Activated CD8-positive, alpha-beta memory T cell treated with anti-CD3 and anti-CD28 coated beads, Interleukin-2, amount 50 U/mL, for 48 hours (primary cell): ENCODE measurements at regions not wholly inside any gene's neighbourhood (a gene's known extent, or its start where the extent isn't known, plus 50 kb on each side); places are given as distances from the start of the nearest gene placed in this dataset.
"Not testable (repeated sequence)": the region's sequence is repeated elsewhere in the genome, so short reads cannot be mapped to it uniquely, and the experiment has no call there.

Experiments used
- DNase-seq: peaks from one replicate; pipeline ENCODE4 v3.0.0-alpha.2; 2020

- no peak for DNase-seq
Measured at GRCh38 chr1:217135987-217136894, 413.0 kb upstream of the ESRRG start.

- DNase-seq: peak; percentile 59
Measured at GRCh38 chr1:217135569-217135915, 412.3 kb upstream of the ESRRG start.

GRCh38 chr1:217134857-217135568 lies 411.8 kb upstream of the ESRRG start:
- DNase-seq: no peak

- DNase-seq: no peak
Measured at GRCh38 chr1:217133958-217134856, 411.0 kb upstream of the ESRRG start.

- DNase-seq: no peak
Measured at GRCh38 chr1:217133092-217133491, 409.9 kb upstream of the ESRRG start.

GRCh38 chr1:217123340-217123739 lies 400.1 kb upstream of the ESRRG start:
- not testable (repeated sequence) for DNase-seq

GRCh38 chr1:217117973-217118465 lies 394.8 kb upstream of the ESRRG start:
- no peak for DNase-seq

- DNase-seq: no peak
Measured at GRCh38 chr1:217115404-217116380, 392.5 kb upstream of the ESRRG start.

GRCh38 chr1:217109928-217110327 lies 386.7 kb upstream of the ESRRG start:
- DNase-seq: no peak

GRCh38 chr1:217106231-217106901 lies 383.1 kb upstream of the ESRRG start:
- no peak for DNase-seq

GRCh38 chr1:217105437-217105836 lies 382.2 kb upstream of the ESRRG start:
- no peak for DNase-seq

- DNase-seq: no peak
Measured at GRCh38 chr1:217097819-217098218, 374.6 kb upstream of the ESRRG start.

GRCh38 chr1:217096200-217096599 lies 373.0 kb upstream of the ESRRG start:
- no peak for DNase-seq

GRCh38 chr1:217095050-217095622 lies 371.9 kb upstream of the ESRRG start:
- DNase-seq: no peak

- DNase-seq: no peak
Measured at GRCh38 chr1:217091561-217091960, 368.3 kb upstream of the ESRRG start.

- no peak for DNase-seq
Measured at GRCh38 chr1:217090060-217090911, 367.1 kb upstream of the ESRRG start.

- no peak for DNase-seq
Measured at GRCh38 chr1:217089361-217090014, 366.3 kb upstream of the ESRRG start.

GRCh38 chr1:217088521-217089284 lies 365.5 kb upstream of the ESRRG start:
- no peak for DNase-seq
